ENCODE measurements at regions not wholly inside any gene's neighbourhood (a gene's known extent, or its start where the extent isn't known, plus 50 kb on each side); places are given as distances from the start of the nearest gene placed in this dataset.

DNA sequence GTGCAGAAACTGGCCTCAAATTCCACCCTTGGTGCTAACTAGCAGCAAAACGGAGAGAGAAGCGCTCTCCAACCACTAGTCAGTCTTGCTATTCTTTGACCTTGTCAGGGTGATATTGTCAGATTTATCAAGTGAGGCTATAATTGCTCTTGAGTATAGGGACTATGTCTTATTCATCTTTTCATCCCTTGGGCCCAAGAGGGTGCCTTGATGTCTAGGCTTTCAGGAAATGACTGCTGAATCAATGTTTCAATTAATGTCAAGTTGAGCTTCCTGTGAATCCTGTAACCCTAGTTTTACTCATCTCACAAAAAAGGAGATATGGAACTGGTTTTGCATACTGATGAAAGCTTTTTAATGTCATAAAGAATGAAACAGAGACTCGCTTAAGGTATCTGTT, 701.3 kb downstream of the EDEM1 start:
- no peak for DNase-seq
- intact Hi-C loops (cut with DNase I), result no loop called here
- H3K4me1 ChIP-seq, result peaks cover 0 to 3% of the 10 kb centered on the region in 2 donors
- no peak overlapping the region for H3K27ac ChIP-seq
- H3K36me3 ChIP-seq, result no peaks in the 10 kb centered on the region
- H3K27me3 ChIP-seq, result no peaks in the 10 kb centered on the region
- no peaks in the 10 kb centered on the region for H3K9me3 ChIP-seq
- no peak overlapping the region for H3K4me3 ChIP-seq (replicated peaks in 1 of 3)
- TF ChIP-seq, protein P1, sequence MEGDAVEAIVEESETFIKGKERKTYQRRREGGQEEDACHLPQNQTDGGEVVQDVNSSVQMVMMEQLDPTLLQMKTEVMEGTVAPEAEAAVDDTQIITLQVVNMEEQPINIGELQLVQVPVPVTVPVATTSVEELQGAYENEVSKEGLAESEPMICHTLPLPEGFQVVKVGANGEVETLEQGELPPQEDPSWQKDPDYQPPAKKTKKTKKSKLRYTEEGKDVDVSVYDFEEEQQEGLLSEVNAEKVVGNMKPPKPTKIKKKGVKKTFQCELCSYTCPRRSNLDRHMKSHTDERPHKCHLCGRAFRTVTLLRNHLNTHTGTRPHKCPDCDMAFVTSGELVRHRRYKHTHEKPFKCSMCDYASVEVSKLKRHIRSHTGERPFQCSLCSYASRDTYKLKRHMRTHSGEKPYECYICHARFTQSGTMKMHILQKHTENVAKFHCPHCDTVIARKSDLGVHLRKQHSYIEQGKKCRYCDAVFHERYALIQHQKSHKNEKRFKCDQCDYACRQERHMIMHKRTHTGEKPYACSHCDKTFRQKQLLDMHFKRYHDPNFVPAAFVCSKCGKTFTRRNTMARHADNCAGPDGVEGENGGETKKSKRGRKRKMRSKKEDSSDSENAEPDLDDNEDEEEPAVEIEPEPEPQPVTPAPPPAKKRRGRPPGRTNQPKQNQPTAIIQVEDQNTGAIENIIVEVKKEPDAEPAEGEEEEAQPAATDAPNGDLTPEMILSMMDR (IDR thresholded peaks at IDR 0.05), result no peak
- TF ChIP-seq POLR2A (IDR thresholded peaks at IDR 0.05), result no peak
- 87 to 94% methylated on average over 3 of the region's 3 CpGs for WGBS, 2 donors

DNA sequence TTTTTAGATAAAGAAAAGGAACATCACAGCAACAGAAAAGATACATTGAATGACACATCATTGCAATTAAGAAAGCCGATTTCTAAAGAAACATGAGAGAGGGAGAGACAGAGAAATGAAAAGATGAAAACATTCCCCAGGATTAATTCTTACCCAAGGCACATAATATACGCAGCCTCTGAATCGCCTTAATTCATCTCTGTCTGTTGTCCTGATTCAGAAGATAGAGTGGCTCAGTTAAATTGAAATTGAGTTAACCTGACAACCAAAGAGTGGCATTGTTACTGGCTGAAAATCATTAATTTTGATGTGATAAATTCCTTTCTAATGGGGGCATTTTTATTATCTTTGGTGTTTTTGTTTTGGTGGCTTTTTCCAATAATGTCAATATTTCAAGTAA, 701.9 kb downstream of the EDEM1 start:
- no peak overlapping the region for H3K4me3 ChIP-seq (replicated peaks in 1 of 3)
- no peaks in the 10 kb centered on the region for H3K27me3 ChIP-seq
- intact Hi-C loops (cut with DNase I), result no loop called here
- no peaks in the 10 kb centered on the region for H3K9me3 ChIP-seq
- H3K27ac ChIP-seq, result no peak overlapping the region
- H3K36me3 ChIP-seq, result no peaks in the 10 kb centered on the region
- DNase-seq, result no peak
- 88 to 92% methylated on average over 3 of the region's 3 CpGs for WGBS, 2 donors
- no peak for TF ChIP-seq POLR2A (IDR thresholded peaks at IDR 0.05)
- TF ChIP-seq, protein P1 (IDR thresholded peaks at IDR 0.05), result no peak
- peaks cover 0 to 3% of the 10 kb centered on the region in 2 donors for H3K4me1 ChIP-seq

DNA sequence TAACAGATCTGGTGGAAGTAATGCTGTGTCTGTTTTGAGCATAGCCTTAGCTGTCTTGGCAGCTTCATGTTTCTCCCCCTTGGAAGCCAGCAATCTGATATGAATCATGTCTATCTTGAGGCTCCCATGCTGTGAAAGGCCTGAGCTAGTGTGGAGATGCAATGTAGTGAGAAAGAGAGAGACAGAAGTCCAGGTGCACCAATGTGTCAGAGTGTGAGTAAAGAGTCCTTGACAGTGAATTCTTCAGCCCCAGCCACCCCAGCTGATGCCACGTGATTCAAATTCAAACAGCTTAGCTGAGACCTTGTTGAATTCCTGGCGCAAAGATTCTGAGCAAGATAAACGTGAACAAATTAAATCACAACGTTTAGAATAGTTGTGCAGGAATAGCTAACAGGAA, 704.2 kb downstream of the EDEM1 start:
- WGBS, 2 donors, result 26 to 31% methylated on average over 4 of the region's 4 CpGs
- H3K27ac ChIP-seq, result no peak overlapping the region
- no peaks in the 10 kb centered on the region for H3K27me3 ChIP-seq
- no peaks in the 10 kb centered on the region for H3K9me3 ChIP-seq
- no peak for TF ChIP-seq POLR2A (IDR thresholded peaks at IDR 0.05)
- TF ChIP-seq, protein P1 (IDR thresholded peaks at IDR 0.05), result no peak
- DNase-seq, result peak; percentile 24 to 29
- no peak overlapping the region for H3K4me3 ChIP-seq (replicated peaks in 1 of 3)
- intact Hi-C loops (cut with DNase I), result no loop called here
- peaks cover 0 to 3% of the 10 kb centered on the region in 2 donors for H3K4me1 ChIP-seq
- no peaks in the 10 kb centered on the region for H3K36me3 ChIP-seq

DNA sequence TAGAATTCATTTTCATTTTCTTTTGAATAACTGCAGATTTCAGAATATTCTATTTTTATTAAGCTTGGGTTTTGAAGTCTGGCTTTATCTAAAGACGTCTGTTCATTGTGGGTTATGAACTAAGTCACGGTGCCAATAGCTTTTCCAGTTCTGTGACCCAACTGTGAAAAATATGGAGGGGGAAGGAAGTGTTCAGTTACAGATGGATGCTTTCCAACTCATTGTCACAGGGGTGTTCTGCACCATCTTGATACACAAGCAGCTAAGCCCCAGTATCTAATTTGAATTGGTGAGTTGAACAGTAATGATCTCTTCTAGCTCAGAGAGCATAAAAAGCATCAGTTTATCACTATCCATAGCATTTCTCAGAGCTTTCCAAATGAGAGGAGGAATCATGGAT, 710.6 kb downstream of the EDEM1 start:
- no peak for DNase-seq
- intact Hi-C loops (cut with DNase I), result no loop called here
- Histone ChIP-seq H3K27me3 (no peaks in the 10 kb centered on the region), H3K4me3 (replicated peaks in 1 of 3) (no peak overlapping the region), H3K27ac (no peak overlapping the region), H3K9me3 (no peaks in the 10 kb centered on the region), H3K4me1 (no peaks in the 10 kb centered on the region), H3K36me3 (no peaks in the 10 kb centered on the region)
- no peak for TF ChIP-seq POLR2A (IDR thresholded peaks at IDR 0.05)
- TF ChIP-seq, protein P1 (IDR thresholded peaks at IDR 0.05), result no peak
- 68% methylated on average over 2 of the region's 2 CpGs for WGBS, 2 donors

DNA sequence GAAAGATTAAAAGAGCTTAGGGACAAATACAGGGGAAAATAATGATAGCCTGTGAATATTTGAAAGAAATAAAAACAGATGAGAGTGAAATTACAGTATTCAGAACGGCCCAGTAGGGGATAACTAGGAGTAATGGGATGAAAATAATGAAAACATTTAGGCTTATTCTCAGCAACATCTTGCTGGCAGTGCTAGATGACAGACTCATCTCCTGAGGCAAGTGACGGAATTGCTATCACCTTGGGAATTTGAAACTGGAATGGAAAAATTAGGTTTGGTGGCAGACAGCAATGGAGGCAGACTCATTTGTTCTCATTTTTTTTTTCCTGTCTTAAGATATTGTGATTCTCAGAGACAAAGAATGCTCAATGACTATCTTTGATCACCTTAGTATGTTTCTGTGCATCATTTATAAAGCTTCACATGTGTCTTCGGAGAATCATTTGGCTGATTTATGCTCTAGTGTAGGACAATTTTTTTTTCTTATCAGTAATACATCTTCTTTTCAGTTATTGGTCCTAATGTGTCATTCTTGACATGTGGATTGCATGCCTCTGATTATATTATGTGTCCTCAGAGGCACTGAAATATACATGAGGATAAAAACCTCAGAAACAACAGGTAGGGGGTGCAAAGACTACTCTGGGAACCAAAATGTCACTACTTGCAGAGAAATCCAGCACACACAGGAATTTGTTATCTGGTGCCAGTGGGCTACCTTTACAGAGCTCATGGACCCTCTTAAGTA, 711.7 kb downstream of the EDEM1 start:
- Histone ChIP-seq H3K27me3 (no peaks in the 10 kb centered on the region), H3K9me3 (no peaks in the 10 kb centered on the region), H3K36me3 (no peaks in the 10 kb centered on the region), H3K4me1 (no peaks in the 10 kb centered on the region), H3K27ac (no peak overlapping the region), H3K4me3 (replicated peaks in 1 of 3) (no peak overlapping the region)
- 76 to 78% methylated on average over 3 of the region's 3 CpGs for WGBS, 2 donors
- intact Hi-C loops (cut with DNase I), result no loop called here
- no peak for TF ChIP-seq POLR2A (IDR thresholded peaks at IDR 0.05)
- TF ChIP-seq, protein P1 (IDR thresholded peaks at IDR 0.05), result no peak
- no peak for DNase-seq
